ELF-1 (cell line): ENCODE measurements at regions not wholly inside any gene's neighbourhood (a gene's known extent, or its start where the extent isn't known, plus 50 kb on each side); places are given as distances from the start of the nearest gene placed in this dataset.
A peak's percentile ranks its signal among the peaks of the same experiment; 100 is the strongest.

Experiments used
- DNase-seq: peaks from one replicate; pipeline ENCODE4 v3.0.0-alpha.2; 2016; ENCODE audit warnings: low read depth, low spot score

DNA sequence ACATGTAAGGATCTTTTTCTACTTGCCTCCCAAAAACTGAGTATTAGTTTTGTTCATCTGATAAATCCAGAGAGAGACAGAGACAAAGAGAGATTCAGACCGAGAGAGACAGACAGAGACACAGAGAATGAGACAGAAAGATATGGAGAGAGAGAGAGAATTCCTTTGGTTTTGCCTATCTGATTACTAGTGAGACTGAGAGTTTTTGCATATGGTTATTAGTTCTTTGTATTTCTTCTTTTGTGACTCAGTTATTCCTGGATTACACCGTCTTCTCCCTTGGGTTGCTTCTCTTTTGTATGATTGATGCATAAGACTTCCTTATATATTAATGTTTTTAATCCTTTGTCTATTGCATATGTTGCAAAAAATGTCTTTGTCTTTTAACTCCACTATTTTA lies 91.2 kb upstream of the SPATA31C2 start:
- no peak for DNase-seq

GRCh38 chr9:88224938-88225337 lies 86.7 kb upstream of the SPATA31C2 start:
- DNase-seq = peak; percentile 53

DNA sequence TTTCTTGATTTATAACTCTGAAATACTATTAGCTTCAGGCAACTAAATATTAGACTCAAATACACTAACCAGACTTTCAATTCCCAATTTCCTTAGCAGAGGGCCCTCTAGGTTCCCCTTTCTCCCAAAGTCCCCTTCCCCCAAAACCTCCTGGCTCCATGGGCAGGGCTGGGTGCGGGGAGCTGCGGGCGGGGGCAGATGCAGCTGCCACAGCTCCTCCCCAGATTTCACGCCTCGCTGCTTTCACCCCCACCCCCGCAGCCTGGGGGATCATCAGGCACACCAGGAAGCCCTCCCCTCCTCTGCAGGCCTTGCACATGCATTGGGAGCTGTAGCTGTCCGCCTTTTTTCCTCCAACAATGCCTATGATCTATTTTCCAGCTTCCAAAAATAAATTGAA lies 82.8 kb upstream of the SPATA31C2 start:
- no peak for DNase-seq

DNA sequence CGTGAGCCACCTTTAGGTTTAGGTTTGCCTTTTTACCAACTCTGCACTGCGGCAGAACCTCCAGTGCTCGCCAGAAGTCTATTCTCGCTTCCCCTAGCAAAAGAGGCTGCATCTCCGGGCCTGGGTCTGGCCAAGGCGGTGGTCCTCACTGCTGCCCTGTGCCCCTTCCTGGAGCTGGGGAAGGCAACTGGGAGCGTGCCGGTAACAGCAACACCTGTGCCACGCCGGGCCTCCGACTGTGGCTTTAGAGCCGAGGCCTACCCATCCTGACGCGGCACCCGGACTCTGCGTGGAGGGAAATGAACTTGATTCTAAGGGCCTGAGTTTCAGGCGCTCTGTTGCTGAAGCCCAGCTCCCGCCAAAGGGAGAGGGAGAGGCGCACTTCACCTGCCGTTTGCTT lies 82.4 kb upstream of the SPATA31C2 start:
- no peak for DNase-seq

DNA sequence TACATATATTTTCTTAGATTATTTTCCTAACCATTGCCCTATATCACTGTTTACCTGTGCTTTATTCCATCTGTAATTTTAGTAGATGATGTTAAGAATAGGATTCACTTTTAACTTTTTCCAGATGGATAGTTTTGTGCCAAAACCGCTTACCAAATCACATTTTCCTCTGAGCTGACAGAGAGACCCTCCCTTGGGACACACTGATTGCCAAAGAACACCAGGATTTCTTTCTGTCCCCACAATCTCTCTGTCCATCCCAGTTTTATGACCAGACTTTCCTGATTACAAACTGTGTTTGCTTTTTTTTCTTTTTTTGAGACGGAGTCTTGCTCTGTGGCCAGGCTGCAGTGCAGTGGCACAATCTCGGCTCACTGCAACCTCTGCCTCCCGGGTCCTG lies 81.3 kb upstream of the SPATA31C2 start:
- DNase-seq = no peak

GRCh38 chr9:88218726-88219125 lies 80.5 kb upstream of the SPATA31C2 start:
- DNase-seq = no peak

DNA sequence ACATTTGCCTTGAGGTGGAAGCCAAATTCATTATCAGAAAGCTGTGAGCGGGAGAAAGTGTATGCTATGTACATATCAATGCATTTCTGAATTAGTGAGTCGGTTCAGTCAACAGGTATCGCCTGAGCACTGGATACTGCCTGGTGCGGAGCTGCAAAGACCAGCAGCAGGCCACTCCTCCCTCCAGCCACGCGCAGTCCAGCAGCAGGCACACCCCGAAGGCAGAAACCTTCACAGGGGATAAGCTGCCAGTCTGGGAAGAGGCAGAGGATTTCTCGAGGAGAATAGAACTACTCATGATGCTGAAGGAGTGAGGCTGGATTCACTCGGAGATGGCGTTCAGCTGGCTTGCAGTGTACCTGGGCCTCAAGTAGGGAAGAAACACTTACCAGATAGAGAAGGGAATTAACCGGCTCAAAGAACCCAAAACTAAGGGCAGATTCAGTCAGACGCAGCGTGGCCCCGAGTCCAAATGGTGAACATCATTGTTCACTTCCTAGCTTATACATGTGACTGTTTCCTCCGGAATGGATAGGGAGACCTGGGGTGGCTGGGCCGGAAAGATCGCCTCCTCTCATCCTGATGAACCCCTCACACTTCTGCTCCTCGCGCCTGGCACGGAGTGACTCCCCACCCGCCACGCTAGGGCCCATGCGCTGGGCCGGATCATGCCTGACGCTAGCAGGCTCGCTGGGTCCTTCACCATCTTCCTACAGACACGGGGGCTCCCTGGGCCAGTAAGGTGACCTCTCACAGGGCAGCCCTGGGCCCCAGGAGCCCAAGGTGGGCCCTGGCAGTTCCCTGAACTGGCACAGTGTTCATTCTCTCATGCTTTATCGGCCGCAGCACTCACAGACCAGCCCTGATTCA lies 78.1 kb upstream of the SPATA31C2 start:
- no peak for DNase-seq

GRCh38 chr9:88215196-88216125 lies 77.2 kb upstream of the SPATA31C2 start:
- DNase-seq = no peak

DNA sequence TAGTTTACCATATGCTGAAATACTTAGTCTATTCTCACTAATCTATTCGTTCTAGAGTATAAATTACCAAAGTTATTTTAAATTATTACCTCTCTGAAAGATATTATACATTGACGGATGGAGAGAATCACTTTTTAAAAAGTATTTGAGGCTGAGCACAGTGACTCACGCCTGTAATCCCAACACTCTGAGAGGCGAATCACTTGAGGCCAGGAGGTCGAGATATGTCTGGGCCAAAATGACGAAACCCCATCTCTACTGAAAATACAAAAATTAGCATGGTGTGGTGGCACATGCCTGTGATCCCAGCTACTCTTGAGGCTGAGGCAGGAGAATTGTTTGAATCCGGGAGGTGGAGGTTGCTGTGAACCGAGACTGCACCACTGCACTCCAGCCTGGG lies 64.0 kb upstream of the SPATA31C2 start:
- no peak for DNase-seq

- no peak for DNase-seq
Measured at GRCh38 chr9:88198341-88198807, 60.1 kb upstream of the SPATA31C2 start.

DNA sequence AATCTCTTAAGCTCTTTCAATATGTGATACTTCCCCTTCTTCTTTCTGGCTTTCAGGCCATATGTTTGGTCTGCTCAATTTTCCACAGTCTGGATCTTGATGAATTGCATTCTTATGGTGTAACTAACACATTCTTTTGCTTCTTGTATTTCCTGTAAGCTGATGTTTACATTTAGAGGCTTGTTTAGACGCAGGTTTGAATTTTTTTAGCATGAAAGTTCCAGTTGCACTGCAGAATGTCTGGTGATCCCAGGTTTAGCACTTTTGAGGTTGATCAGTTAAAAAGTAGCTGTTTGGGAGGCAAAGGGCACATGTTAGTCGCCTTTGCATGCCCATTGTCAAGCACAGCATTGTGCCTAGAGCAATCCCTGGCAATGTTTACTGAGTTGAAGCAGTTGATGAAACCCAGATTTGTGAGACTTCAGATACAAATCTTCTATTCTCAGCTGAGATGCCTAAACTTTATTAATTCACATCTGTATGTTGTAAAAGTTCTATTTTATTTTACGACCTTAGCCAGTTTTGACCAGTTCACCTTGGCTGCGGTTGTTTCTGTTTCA lies 59.6 kb upstream of the SPATA31C2 start:
- DNase-seq = peak; percentile 40

DNA sequence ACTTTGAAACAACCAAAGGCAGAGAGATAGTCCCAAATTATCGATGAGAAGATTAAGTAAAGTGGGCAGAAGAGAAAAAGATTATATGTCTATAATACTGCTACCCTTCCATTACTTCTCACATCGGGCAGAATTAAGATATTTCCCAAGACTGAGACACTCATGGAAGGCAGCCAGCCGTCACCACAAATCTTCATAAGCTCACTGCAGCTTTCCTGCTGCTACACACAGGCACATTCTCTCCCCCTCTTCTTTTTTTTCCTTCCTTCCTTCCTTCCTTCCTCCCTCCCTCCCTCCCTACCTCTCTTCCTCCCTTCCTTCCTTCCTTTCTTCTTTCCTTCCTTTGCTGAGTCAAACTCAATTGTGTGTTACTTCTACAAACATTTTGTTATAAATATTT lies 58.7 kb upstream of the SPATA31C2 start:
- no peak for DNase-seq

GRCh38 chr9:88196142-88196790 lies 58.0 kb upstream of the SPATA31C2 start:
- DNase-seq = no peak

GRCh38 chr9:88193766-88194165 lies 55.5 kb upstream of the SPATA31C2 start:
- DNase-seq = no peak

- no peak for DNase-seq
Measured at GRCh38 chr9:88191456-88191855, 53.2 kb upstream of the SPATA31C2 start.

DNA sequence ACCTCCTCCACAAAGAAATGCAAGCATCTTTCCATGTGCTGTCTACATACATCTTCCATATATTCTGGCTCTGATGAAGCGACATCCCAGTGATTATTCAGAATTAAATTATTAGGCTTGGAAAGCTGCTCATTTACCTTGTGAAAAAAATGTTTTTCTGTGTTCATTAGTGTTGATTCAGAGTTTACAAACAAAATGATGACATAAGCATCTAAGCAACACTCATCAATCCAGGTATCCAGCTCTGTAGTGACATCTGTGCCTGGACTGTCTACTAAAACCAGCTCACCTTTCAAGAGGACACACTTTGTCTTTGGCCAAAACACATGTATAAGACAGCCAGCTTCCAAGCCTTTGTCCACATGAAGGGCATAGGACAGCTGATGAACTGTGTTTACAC lies 51.1 kb upstream of the SPATA31C2 start:
- DNase-seq = no peak
